BJ (cell line): ENCODE measurements at regions not wholly inside any gene's neighbourhood (a gene's known extent, or its start where the extent isn't known, plus 50 kb on each side); places are given as distances from the start of the nearest gene placed in this dataset.

Experiments
- CTCF ChIA-PET: fragments of 350-600 bp; formaldehyde crosslinking; extraction: SDS; loops from one replicate; lab custom pipeline; 2021; ENCODE audit warnings: antibody characterized with exemption, inconsistent platforms; lab: Yijun Ruan, JAX
- POLR2A ChIA-PET: fragments of 300-600 bp; sonication (Branson Sonifier 250); formaldehyde crosslinking; extraction: SDS; loops from one replicate; lab custom pipeline; 2021; ENCODE audit warnings: antibody characterized with exemption; lab: Charles Lee
- DNase-seq: peaks from one replicate; pipeline ENCODE4 v3.0.0-alpha.2; 2011; ENCODE audit warnings: low read depth
- H3K27me3 ChIP-seq: 2 replicates; pipeline ENCODE4 v1.6.0; 2011; ENCODE audit warnings: low read length; ENCODE audit not compliant: control insufficient read depth, insufficient read depth
- H3K36me3 ChIP-seq: 2 replicates; pipeline ENCODE4 v1.5.1; 2011; ENCODE audit warnings: low read length; ENCODE audit not compliant: control insufficient read depth, insufficient read depth
- H3K4me3 ChIP-seq: 2 replicates; pipeline ENCODE4 v1.5.1; 2011; ENCODE audit warnings: low read depth, mild to moderate bottlenecking, control low read depth, low read length
- CTCF ChIP-seq: IDR thresholded peaks from 2 replicates; pipeline ENCODE4 v1.5.1; 2011; ENCODE audit warnings: low read depth, mild to moderate bottlenecking, control low read depth, inconsistent platforms, low read length, moderate library complexity; ENCODE audit not compliant: insufficient read depth

- CTCF ChIA-PET, result no interaction called here
- TF ChIP-seq CTCF, result no peak
- Histone ChIP-seq H3K36me3 (no peaks in the 10 kb centered on the region), H3K4me3 (no peak overlapping the region), H3K27me3 (no peaks in the 10 kb centered on the region)
- POLR2A ChIA-PET, result interaction anchor here (0.7 kb wide), 1 partner anchor 171 kb away, joined by 3 read pairs; no protein-coding TSS in a partner anchor
- DNase-seq, result no peak
These were observed 169.6 kb upstream of the RASSF8 start for GRCh38 chr12:25788707-25789442.

- POLR2A ChIA-PET, result interaction anchor here (0.7 kb wide), 1 partner anchor 170 kb away, joined by 3 read pairs; no protein-coding TSS in a partner anchor
- H3K27me3 ChIP-seq, result no peaks in the 10 kb centered on the region
- no peaks in the 10 kb centered on the region for H3K36me3 ChIP-seq
- TF ChIP-seq CTCF, result no peak
- no peak overlapping the region for H3K4me3 ChIP-seq
- CTCF ChIA-PET, result interaction anchor here (0.8 kb wide), 1 partner anchor 9 kb away, joined by 3 read pairs; no protein-coding TSS in a partner anchor
- no peak for DNase-seq
These were observed 168.9 kb upstream of the RASSF8 start for GRCh38 chr12:25789541-25789944.

GRCh38 chr12:25792031-25792430 lies 166.5 kb upstream of the RASSF8 start:
- H3K27me3 ChIP-seq, result no peaks in the 10 kb centered on the region
- no peak overlapping the region for H3K4me3 ChIP-seq
- no peaks in the 10 kb centered on the region for H3K36me3 ChIP-seq
- ChIA-PET POLR2A (no interaction called here), CTCF (interaction anchor here (0.6 kb wide), 1 partner anchor 248 kb away, joined by 3 read pairs; no protein-coding TSS in a partner anchor)
- DNase-seq, result no peak
- TF ChIP-seq CTCF, result no peak

- H3K36me3 ChIP-seq, result no peaks in the 10 kb centered on the region
- ChIA-PET POLR2A (no interaction called here), CTCF (interaction anchor here (0.6 kb wide), 1 partner anchor 9 kb away, joined by 3 read pairs; no protein-coding TSS in a partner anchor)
- TF ChIP-seq CTCF, result no peak
- H3K4me3 ChIP-seq, result no peak overlapping the region
- H3K27me3 ChIP-seq, result no peaks in the 10 kb centered on the region
- DNase-seq, result no peak
These were observed 165.3 kb upstream of the RASSF8 start for GRCh38 chr12:25793196-25793595.

GRCh38 chr12:25794571-25794970 lies 163.9 kb upstream of the RASSF8 start:
- H3K36me3 ChIP-seq, result no peaks in the 10 kb centered on the region
- CTCF ChIA-PET, result no interaction called here
- no peak overlapping the region for H3K4me3 ChIP-seq
- H3K27me3 ChIP-seq, result no peaks in the 10 kb centered on the region
- POLR2A ChIA-PET, result no interaction called here
- DNase-seq, result no peak
- no peak for TF ChIP-seq CTCF
